HEK293 (cell line): ENCODE measurements at regions not wholly inside any gene's neighbourhood (a gene's known extent, or its start where the extent isn't known, plus 50 kb on each side); places are given as distances from the start of the nearest gene placed in this dataset.

Experiments used
- ATF2 ChIP-seq: fragments of 450-650 bp; formaldehyde crosslinking; IDR thresholded peaks from 2 replicates; pipeline ENCODE4 v1.5.1; 2016; ENCODE audit warnings: missing biosample characterization, missing genetic modification characterization, low read depth
- CTCF ChIP-seq: fragments of 450-650 bp; formaldehyde crosslinking; IDR thresholded peaks from 2 replicates; pipeline ENCODE4 v1.5.1; 2016; ENCODE audit warnings: missing biosample characterization, missing genetic modification characterization
- HOXD13 ChIP-seq: sonication (generic); formaldehyde crosslinking; IDR thresholded peaks from 2 replicates; pipeline ENCODE4 v1.8.0; 2022; ENCODE audit warnings: missing genetic modification reagents, borderline replicate concordance
- SP3 ChIP-seq: fragments of 450-650 bp; formaldehyde crosslinking; IDR thresholded peaks from 2 replicates; pipeline ENCODE4 v1.5.1; 2016; ENCODE audit warnings: missing biosample characterization, missing genetic modification characterization
- ZNF501 ChIP-seq: fragments of 450-650 bp; formaldehyde crosslinking; IDR thresholded peaks from 2 replicates; pipeline ENCODE4 v1.5.1; 2016; ENCODE audit warnings: missing biosample characterization, missing genetic modification characterization
- ZNF777 ChIP-seq: fragments of 450-650 bp; formaldehyde crosslinking; IDR thresholded peaks from 2 replicates; pipeline ENCODE4 v1.5.1; 2017; ENCODE audit warnings: missing biosample characterization, missing genetic modification characterization, borderline replicate concordance

GRCh38 chr15:62734706-62735105, 307.8 kb upstream of the TPM1 start:
- TF ChIP-seq CTCF (no peak), ZNF777 (tag by site-specific recombination) (no peak), HOXD13 (CRISPR knock-in tag) (no peak), ZNF501 (tag by site-specific recombination) (no peak), ATF2 (no peak), SP3 (tag by site-specific recombination) (no peak)
